GM12873 (cell line): ENCODE measurements at regions not wholly inside any gene's neighbourhood (a gene's known extent, or its start where the extent isn't known, plus 50 kb on each side); places are given as distances from the start of the nearest gene placed in this dataset.

Experiments
- TF ChIP-seq, protein P1 (sequence below): IDR thresholded peaks from 2 replicates; pipeline ENCODE4 v1.5.1; 2012; ENCODE audit warnings: low read depth, mild to moderate bottlenecking, moderate library complexity, low read length, control low read depth; ENCODE audit not compliant: insufficient read depth; ENCODE audit errors: missing control alignments

DNA sequence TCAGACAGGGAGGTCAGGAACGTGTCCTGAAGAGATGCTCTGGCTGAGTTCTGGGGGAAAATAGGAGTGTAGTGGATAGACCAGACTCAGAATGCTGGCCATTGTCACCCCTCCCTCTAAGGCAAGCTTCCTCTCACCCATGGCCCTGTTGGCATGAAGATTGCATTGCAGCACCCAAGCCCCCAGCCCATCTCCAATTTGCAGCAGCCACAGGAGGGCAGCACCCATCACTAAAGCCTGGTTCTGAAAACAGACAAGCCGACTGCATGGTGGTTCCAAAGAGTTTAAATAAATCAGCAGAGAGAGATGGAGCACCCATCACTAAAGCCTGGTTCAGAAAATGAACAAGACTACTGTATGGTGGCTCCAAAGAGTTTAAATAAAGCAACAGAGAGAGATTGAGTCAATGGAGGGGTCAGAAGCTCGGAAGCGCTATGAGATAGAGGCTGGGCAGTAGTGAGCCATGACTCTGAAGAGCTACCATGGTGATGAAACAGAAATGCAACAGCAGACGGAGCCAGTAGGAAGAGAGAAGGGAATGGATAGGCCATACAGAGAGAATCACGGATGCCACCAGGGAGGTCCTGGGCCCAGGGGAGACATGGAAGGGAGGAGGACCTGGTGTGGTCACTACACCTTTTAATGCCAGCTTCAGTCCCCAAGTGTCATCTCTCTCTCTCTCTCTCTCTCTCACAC, 237.9 kb upstream of the MYO3A start:
- TF ChIP-seq, protein P1, sequence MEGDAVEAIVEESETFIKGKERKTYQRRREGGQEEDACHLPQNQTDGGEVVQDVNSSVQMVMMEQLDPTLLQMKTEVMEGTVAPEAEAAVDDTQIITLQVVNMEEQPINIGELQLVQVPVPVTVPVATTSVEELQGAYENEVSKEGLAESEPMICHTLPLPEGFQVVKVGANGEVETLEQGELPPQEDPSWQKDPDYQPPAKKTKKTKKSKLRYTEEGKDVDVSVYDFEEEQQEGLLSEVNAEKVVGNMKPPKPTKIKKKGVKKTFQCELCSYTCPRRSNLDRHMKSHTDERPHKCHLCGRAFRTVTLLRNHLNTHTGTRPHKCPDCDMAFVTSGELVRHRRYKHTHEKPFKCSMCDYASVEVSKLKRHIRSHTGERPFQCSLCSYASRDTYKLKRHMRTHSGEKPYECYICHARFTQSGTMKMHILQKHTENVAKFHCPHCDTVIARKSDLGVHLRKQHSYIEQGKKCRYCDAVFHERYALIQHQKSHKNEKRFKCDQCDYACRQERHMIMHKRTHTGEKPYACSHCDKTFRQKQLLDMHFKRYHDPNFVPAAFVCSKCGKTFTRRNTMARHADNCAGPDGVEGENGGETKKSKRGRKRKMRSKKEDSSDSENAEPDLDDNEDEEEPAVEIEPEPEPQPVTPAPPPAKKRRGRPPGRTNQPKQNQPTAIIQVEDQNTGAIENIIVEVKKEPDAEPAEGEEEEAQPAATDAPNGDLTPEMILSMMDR, result no peak

DNA sequence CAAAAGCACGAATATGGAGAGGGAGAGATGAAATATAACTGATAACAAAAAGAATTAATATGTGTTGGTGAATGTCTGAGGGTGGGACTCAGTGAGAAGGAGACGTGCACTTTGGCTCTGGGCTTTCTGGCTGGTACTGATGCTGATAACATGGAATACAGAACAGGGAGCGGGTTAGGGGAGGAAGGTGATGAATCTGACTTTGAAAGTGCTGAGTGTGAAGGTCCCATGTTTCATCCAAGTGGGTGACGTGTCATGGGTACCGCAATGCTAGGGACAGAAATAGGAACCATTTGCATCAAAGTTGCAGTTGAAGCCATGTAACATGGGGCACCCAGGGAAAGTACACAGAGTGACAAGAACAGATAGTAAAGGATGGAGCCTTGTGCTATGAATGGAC, 236.6 kb upstream of the MYO3A start:
- TF ChIP-seq, protein P1, result no peak

DNA sequence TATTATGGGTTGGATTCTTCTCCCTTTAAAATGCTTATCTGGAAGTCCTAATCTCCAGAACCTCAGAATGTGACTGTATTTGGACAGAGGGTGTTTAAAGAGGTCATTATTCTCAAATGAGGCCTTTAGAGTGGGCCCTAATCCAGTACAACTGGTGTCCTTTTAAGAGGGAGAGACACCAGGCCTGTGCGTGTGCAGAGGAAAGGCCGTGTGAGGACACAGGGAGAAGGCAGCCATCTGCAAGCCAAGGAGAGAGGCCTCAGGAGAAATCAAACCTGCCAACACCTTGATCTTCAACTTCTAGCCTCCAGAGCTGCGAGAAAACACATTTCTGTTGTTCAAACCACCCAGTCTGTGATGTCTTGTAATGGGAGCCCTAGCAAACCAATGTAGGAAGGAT, 235.4 kb upstream of the MYO3A start:
- TF ChIP-seq, protein P1, result no peak

DNA sequence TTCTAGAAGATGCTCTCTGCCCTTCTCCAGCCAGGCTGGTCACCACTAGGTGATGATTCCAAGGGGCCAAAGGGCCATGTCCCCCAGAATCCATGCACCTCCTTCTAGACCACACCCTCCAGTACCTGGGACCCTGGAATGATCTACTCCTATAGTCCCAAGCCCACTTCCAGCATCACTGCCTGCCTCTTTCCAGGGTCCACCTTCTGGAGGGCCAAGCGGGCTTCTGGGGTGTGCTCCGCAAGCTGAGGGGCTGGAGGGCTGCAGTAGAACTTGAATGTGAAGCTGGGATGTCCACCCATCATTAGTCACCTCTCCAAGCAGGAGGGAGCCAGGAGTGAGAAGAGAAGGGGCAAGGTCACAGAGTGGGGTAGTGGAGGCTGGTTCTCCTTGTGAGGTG, 234.4 kb upstream of the MYO3A start:
- TF ChIP-seq, protein P1, result no peak

GRCh38 chr10:25701652-25702051, 232.4 kb upstream of the MYO3A start:
- TF ChIP-seq, protein P1, result no peak

GRCh38 chr10:25704622-25705021, 229.4 kb upstream of the MYO3A start:
- TF ChIP-seq, protein P1, result no peak

DNA sequence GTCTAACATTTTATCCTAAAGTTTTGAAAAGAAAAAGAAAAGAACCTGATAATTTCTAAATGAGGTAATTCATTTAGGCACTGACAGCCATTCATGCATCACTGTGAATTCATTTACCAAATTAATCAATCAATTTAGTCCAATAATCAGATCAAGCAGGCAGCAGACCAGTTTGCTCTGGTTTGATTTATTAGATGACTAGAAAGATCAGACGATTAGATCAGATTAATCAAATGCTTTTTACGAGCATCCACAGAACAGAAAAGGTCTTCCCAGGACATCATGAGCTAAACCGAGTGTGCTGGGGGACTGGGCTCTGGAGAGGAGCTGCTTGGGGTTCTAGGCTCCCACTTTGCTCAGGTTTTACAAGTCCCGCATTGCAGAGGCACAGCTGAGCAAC, 226.5 kb upstream of the MYO3A start:
- TF ChIP-seq, protein P1, result no peak
